CD4-positive, alpha-beta T cell treated with Interleukin-12 subunit alpha and Interleukin-12 subunit beta, for 1 hour (primary cell): ENCODE measurements at regions not wholly inside any gene's neighbourhood (a gene's known extent, or its start where the extent isn't known, plus 50 kb on each side); places are given as distances from the start of the nearest gene placed in this dataset.
"Not testable (repeated sequence)": the region's sequence is repeated elsewhere in the genome, so short reads cannot be mapped to it uniquely, and the experiment has no call there.

Experiments
- DNase-seq: peaks from one replicate; pipeline ENCODE4 v3.0.0-alpha.2; 2020

DNA sequence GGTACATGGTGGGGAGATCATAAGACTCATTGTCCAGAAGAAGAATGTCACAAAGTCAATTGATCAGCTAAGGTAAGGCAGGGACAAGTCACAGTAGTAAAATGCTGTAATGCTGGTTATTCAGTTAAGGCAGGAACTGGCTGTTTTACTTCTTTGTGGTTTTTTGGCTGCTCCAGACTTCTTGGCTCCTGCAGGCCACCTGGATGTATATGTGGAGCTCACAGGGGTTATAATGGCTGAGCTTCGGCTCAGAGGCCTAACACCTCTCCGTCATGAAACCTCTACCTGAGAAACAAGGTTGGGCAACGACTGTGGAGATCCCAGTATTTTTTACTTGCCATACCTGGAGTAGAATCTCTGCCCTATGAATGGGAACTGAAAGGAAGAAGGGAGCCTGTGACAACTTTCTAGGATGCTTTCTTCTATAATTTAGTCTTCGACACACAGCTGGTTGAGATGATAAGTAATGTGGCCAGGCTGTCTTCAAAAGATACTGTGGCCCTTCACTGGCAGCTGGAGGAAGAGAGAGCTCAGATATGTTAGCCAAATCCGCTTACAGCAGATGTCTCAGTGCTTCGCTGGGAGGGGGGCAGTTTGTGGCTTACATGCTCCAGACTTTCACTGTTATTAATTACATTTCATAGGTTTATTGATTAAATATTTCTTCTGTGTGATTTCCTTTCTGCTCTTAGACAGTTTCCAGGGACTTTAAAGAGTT lies 887.8 kb downstream of the IGSF11 start:
- DNase-seq = no peak

DNA sequence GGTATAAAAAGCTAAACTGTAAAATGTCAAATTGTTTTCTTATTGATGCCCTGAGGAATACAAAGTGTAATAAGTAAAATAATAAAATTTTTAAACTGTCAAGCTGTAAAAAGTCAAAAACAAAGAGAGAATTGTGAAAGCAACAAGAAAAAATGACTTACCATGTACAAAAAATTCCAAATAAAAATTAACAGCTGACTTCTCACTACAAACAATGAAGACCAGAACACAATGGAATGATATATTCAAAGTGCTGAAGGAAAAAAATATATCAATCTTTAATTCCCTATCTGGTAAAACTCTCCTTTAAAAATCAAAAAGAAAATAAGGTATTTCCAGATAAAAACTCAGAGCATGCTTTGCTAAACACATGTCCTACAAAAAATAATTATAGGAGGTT lies 883.5 kb downstream of the IGSF11 start:
- DNase-seq = no peak

DNA sequence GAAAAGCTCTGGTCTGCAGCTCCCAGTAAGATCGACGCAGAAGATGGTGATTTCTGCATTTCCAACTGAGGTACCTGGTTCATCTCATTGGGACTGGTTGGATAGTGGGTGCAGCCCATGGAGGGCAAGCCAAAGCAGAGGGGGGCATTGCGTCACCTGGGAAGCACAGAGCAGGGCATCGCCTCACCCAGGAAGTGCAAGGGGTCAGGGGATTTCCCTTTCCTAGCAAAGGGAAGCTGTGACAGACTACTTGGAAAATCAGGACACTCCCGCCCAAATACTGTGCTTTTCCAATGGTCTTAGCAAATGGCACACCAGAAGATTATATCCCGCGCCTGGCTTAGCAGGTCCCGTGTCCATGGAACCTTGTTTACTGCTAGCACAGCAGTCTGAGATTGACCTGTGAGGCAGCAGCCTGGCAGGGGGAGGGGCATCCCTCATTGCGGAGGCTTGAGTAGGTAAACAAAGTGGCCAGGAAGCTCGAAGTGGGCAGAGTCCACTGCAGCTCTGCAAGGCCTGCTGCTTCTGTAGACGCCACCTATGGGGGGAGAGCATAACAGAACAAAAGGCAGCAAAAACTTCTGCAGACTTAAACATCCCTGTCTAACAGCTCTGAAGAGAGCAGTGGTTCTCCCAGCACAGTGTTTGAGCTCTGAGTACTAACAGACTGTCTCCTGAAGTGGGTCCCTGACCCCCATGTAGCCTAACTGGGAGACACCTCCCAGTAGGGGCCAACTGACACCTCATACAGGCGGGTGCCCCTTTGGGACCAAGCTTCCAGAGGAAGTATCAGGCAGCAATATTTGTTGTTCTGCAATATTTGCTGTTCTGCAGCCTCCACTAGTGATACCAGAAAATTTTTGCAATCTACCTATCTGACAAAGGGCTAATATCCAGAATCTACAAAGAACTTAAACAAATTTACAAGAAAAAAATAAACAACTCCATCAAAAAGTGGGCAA lies 871.7 kb downstream of the IGSF11 start:
- not testable (repeated sequence) for DNase-seq

DNA sequence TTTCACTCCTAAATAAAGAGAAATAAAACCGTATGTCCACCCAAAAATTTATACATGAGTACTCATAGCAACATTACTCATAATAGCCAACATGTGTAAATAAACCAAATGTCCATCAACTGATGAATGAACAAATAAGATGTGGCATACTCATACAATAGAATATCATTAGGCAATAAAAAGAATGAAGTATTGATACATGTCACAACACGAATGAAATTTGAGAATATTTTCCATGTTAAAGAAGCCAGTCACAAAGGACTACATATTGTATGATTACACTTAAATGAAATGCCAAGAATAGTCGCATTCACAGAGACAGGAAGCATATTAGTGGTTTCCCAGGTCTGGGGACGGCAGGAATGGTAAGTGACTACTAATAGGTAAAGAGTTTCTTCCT lies 869.2 kb downstream of the IGSF11 start:
- DNase-seq = no peak

DNA sequence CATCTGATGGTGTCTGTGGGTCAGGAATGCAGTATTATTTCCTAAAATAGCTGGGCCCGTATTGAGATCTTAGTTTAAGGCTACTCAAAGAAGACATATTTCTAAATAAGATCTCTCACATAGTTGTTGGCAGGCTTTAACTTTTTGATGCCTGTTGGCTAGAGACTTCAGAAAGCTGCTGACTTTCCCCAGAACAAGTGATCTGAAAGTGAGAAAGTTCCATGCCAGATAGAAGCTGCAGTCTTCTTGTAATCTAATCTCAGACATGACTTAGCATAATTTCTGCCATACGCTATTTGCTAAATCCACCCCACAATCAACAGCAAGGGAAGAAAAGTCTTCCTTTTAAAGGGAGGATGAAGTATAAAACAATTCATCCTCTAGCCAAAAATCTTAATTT lies 867.1 kb downstream of the IGSF11 start:
- no peak for DNase-seq

DNA sequence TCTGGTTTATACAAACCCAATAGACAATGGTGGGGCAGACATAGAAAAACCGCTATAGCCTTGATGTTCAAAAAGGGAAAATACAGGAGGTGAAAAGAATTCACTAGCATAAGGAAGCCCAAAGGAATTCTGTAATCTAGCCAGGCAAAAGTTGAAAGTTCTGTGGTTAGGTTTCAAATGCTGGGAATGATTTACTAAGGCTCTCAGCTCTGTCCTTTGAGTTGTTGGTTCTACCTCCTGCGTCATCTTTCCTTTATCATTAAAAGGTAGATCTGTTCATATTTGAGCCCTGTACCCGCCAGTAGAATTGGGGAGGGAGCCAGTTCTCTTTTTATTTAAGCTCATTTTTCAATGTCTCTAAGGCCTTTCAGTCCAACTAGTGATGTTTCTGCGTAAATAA lies 866.5 kb downstream of the IGSF11 start:
- no peak for DNase-seq

DNA sequence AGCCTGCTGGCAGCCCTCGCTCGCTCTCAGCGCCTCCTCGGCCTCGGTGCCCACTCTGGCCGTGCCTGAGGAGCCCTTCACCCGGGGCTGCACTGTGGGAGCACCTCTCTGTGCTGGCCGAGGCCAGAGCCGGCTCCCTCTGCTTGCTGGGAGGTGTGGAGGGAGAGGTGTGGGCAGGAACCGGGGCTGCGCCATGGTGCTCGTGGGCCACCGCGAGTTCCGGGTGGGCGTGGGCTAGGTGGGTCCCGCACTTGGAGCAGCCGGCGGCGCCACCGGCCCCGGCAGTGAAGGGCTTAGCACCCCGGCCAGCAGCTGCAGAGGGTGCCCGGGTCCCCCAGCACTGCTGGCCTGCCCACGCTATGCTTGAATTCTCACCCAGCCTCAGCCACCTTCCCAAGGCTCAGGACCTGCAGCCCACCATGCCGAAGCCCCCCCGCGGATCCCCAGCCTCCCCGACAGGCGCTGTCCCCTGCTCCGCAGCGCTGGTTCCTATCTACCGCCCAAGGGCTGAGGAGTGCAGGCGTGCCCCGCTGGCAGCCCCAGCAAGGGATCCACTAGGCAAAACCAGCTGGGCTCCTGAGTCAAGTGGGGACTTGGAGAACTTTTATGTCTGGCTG lies 863.3 kb downstream of the IGSF11 start:
- DNase-seq = no peak

DNA sequence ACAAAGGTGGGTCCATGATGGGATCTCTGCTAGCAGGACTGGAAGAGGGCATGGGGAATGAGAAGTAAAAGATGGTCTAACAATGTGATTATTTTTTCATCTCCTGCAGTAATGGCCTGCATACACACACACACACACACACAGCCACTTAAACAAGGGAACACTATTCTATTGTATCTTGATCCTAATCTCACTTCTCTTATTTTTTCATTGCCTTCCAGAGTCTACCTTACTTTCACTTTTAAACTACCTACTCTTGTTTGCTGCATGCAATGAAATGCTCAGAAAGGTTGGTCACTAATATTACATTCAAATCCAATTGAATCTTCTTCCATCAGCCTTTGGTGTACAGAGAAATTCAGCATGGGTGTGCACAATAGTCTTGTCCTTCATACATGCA lies 853.8 kb downstream of the IGSF11 start:
- no peak for DNase-seq

DNA sequence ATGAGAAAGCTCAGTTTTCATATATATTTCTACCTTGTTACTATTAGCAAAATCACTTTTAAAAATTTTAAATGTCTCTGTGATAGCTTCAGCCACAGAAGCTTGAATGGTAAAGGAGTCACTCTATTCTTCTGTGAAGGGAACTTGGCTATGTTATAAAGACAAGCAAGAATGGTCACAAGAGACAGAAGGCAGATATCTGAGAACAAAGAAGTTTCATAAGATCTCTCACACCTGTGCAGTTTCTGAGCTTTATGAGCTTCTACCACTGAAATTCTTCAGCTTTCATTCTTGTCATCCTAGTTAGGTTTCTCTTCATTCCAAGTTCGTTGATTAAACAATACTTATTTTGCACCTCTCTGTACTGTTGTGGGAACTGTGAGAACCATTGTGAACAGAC lies 853.4 kb downstream of the IGSF11 start:
- no peak for DNase-seq

DNA sequence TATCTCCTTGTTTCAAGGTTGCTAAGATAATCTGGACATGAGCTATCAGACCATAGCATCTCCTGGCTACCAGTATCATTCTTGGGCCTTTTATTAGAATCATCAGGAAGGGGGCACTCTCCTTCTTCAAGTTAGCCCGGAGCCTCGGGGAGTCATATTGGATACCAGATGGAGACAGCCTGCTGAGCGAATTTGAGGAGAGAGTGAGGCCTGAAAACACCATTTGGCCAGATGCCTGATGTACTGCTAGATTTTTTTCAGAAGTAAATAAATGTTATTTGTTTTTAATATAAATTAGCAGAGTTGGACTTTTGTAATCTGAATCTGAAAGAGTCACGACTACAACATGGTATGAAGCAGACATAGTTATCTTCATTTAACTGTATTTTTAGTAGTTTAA lies 848.6 kb downstream of the IGSF11 start:
- DNase-seq = no peak

DNA sequence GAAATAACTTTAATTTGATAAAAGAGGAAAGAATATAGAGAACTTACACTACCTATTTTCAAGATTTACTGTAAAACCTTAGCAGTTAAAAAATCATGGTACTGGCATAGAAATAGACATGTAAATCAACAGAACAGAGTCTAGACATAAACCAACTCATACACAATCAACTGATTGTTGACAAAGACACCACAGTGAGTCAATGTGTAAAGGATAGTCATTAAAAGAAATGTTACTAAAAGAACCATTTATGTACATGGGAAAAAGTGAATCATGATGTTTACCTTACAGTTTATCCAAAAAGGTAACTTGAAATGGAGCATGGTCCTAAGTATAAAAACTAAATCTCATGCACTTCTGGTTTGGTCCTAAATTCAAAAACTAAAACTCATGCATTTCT lies 847.4 kb downstream of the IGSF11 start:
- no peak for DNase-seq

DNA sequence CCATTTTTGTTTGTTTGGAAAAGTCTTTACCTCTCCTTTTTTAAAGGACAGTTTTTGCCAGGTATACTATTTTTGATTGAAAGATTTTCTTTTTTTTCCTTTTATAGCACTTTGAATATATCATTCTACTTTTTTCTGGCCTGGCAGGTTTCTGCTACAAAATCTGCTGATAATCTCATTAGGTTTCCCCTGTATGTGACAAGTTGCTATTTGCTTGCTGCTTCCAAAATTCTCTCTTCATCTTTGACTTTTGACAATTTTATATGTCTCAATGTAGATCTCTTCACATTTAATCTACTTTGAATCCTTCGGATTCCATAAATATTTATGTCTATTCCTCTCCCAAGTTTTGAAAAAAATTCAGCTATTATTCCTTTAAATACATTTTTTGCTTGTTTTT lies 838.5 kb downstream of the IGSF11 start:
- no peak for DNase-seq

DNA sequence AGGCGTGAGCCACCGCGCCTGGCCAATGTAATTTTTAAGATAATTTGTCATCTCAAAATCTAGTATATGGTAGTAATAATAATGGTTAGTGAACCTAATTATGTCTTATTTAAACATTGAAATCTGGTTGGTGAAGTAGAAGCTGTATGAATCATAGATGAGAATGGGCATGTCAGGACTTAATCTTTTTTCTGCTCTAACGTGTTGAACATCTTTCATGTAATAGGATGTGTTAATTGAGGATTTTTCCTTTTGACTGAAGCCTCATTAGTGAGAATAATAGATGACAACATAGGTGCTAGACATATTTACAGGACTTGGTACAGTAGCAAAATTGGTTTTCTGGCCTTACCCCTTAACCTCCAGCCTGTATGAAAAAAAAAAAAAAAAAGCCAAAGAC lies 835.6 kb downstream of the IGSF11 start:
- DNase-seq = no peak

DNA sequence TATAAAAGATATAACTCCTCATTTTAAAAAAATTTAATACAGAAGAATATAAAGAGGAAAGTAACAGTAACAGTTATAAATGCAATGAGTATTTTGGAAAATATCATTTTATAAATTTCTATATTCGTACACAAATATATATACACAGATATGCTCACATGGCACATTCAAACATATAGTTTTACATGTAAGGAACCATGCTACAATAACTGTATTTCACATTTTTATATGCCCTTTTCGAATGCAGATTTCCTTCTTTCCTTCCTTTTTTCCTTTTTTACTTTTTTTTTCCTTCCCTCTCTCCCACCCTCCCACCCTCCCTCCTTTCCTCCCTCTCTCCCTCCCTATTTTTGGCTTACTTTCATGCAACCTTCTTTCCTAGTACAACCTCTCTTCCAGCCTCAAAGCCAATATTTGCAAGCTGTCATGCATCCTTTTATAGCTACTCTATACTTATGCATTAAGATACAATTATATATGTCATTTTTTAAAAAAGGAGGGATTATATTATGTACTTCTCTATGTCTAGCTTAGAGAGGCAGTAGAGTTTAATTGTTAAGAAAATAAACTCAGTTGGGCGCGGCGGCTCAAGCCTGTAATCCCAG lies 830.5 kb downstream of the IGSF11 start:
- DNase-seq = no peak

DNA sequence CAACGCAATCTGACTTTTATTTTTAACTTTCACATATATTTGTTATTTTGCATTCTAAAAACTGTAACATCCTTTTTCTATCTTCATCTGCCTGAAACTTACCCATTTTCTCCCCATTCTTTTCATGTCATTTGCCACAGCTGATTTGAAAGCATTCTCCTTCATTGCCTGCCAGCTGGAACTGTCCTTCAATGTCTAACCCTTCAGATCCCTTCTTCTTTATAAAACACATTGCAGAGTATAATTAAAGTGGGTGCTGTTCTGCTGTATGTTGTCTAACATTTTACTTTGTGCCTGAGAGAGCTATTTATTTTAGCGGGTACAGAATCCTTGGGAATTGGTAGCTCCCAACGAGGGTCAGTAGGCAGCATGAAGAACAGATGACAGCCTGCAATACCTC lies 827.4 kb downstream of the IGSF11 start:
- DNase-seq = no peak

DNA sequence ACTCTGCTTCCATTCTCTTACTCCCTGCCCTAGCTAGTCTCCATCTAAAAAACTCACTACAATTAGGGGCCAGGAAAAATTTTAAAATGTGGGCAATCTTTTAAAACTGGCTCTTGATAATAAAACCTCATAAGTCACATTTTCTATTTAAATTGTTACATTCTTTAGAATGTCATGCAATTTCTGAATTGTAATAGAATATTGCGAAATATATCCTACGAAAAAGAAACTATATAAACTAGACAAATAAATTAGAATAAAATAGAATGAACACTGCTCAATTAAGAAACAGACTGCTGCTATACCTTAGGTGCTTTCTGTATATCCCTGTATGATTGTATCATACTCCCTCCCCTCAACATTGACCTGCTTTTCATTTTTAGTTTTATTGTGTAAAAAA lies 826.0 kb downstream of the IGSF11 start:
- DNase-seq = no peak

DNA sequence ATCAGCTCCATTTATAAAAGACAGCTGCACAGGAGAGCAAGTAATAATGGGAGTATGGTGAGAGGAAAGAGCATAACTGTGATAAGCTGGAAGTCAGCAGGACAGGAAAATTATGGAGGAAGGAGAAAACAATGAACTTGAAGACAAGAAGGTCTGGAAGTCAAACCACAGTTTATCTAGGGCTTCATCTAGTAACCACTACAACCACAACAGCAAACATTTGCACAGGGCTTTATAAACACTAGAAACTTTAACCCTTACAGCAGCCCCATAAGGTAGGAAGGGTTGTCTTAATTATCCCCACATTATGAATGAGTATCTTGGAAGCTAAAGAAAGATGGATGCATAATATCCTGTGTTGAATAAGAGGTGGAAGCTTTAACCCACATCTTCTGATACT lies 820.8 kb downstream of the IGSF11 start:
- DNase-seq = no peak

DNA sequence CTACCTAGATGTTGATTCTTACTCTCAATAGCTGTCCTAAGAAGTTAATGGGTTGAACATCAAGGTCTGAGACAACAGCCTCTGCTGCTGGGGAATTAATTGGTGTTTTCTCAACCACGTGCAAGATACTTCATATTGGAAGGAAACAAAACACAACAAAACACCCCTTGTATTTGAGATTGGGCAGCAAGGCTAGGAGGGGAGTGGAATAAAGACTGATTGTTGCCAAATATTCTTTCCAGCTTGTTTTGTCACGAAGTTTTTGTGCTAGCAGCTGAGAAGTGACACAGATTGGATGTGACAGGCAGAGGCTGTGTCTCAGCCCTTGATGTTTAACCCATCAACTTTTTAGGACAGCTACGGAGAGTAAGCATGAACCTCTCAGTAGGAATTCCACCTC lies 808.4 kb downstream of the IGSF11 start:
- DNase-seq = no peak

DNA sequence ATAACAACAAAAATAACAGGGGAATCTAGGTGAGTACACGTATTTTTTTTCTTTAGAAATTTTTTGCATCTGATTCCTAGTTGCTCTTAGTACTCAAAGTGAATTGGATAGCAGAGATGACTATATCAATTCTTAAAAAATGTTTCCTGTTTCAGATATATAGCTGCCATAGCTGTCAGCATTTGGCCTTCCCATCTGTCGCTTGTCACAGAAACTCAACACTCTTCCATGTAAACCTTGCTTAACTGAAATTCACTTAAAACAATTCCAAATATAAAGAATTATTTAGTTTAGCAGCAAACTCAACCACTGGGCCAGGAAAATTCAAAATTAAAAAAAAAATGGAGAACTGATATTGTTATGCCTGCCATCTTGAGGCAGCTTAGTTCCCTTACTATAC lies 807.5 kb downstream of the IGSF11 start:
- no peak for DNase-seq

DNA sequence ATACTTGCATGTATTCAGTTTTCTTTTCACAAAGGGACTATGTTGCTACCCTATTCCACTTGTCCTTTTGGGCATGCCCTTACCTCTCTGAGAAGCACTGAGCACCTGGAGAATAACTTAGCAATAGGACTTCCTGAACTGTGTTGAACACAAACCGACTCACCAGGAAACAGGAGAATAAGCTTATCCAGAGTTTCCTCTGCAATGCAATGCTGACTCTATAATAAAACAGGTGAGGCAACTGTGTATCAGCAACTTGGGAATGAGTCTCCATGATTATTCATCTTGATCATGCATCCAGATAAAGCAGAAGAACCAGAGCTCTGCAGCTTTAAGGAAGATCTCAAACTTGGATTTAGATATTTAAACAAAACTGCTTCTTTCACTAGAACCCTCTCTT lies 806.5 kb downstream of the IGSF11 start:
- DNase-seq = no peak

DNA sequence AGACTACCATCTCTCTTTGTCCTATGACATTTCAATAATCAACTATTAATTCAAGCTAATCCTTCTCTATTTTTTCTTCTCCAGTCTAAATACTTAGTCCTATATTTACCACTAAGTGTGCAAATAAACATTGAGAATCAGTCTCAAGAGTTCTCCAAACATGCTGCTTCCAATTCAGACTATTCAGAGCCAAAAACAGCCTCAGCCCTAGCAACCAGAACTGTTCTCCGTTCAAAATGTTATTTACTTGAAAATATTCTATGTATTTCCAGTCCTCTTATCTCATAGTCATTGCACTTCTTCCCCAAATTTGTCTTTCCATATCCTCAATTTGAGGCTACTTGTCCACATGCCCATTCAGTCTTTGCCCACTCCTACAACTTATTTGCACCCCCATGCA lies 805.5 kb downstream of the IGSF11 start:
- no peak for DNase-seq

DNA sequence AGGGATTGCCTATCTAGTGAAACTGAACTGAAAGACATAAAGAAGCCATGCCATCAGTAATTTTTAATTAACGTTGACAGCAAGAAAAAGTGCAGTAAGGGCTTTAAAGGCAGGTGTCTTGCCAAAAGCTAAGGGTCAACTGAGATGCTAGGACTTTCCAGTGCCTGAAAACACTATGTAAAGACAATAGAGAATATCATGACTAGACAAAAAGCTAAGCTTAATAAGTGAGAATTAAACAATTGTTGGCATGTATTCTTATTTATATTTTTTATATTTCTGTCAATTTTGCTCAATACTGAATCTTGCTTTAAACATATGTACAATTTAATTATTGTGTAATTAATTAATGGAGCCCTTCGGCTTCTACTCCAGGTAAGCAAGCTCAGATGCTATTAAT lies 803.1 kb downstream of the IGSF11 start:
- DNase-seq = no peak

DNA sequence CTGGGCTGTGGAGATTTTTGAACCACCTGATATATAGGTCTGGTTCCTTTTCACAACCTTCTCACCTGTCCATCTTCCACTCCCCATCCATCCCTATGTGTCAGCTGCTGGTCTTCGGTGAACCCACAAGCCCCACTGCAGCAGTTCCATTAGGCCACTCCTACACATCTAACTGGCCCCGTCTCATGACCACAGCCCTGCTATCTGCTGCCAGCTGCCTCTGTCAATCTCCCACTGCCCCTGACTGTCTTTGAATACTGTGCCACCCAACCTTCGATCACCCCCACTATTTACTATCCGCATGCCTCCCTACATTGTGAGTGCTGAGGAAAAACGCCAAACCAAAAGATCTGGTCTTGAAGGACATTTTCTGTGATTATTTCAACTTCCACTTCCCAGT lies 795.4 kb downstream of the IGSF11 start:
- DNase-seq = no peak

DNA sequence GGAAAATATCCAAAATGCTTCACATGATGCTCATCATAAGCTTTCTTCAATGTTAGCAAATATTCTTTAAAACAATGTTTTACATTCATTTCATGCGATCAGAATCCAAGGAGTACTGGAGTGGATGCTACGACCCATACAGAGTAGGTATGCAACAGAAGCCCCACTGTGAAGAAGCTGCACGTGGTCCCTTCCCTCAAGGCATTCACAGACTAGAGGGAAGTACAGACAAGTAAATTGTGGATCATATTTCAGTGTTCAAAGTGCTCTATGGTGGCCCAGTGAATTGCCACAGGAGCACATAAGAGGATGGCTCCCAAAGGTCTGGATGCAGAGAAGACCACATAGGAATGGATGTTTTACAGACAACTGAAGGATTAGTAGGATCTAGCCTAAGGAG lies 789.9 kb downstream of the IGSF11 start:
- no peak for DNase-seq
